ENCODE measurements at regions not wholly inside any gene's neighbourhood (a gene's known extent, or its start where the extent isn't known, plus 50 kb on each side); places are given as distances from the start of the nearest gene placed in this dataset.

- ChIA-PET CTCF (no interaction called here), POLR2A (no interaction called here)
- Histone ChIP-seq H3K4me3 (ENCODE audit: low read depth, low read length) (no peak overlapping the region), H3K4me1 (ENCODE audit: control insufficient read depth, insufficient read depth, low read length) (no peaks in the 10 kb centered on the region), H3K9me3 (ENCODE audit: control insufficient read depth, insufficient read depth, low read depth, low read length) (no peaks in the 10 kb centered on the region), H3K27ac (ENCODE audit: extremely low read depth, low read depth, low read length) (no peak overlapping the region), H3K36me3 (ENCODE audit: control insufficient read depth in 2 of 2, insufficient read depth in 1 of 2, low read length in 2 of 2) (no peaks in the 10 kb centered on the region)
- TF ChIP-seq ZNF639 (tag by site-specific recombination; IDR thresholded peaks at IDR 0.05) = no peak
- TF ChIP-seq ZBTB1 (tag by site-specific recombination; IDR thresholded peaks at IDR 0.05) = no peak
- no peak for TF ChIP-seq ZNF76 (tag by site-specific recombination; IDR thresholded peaks at IDR 0.05; ENCODE audit: borderline replicate concordance, low read depth)
- TF ChIP-seq ZNF48 (tag by site-specific recombination; IDR thresholded peaks at IDR 0.05) = no peak
- no peak for TF ChIP-seq ZNF596 (tag by site-specific recombination; IDR thresholded peaks at IDR 0.05)
- no peak for TF ChIP-seq PRDM6 (tag by site-specific recombination; IDR thresholded peaks at IDR 0.05)
- no peak for TF ChIP-seq GLIS1 (tag by site-specific recombination; IDR thresholded peaks at IDR 0.05)
- TF ChIP-seq ZNF37A (tag by site-specific recombination; IDR thresholded peaks at IDR 0.05) = no peak
- no peak for TF ChIP-seq RBAK (tag by site-specific recombination; IDR thresholded peaks at IDR 0.05)
- TF ChIP-seq ZNF350 (tag by site-specific recombination; IDR thresholded peaks at IDR 0.05) = no peak
Measured at GRCh38 chr4:137209240-137209639, 323.1 kb downstream of the PCDH18 start.

GRCh38 chr4:137206781-137207180 is 325.5 kb downstream of the PCDH18 start:
- Histone ChIP-seq H3K27ac (ENCODE audit: extremely low read depth, low read depth, low read length) (no peak overlapping the region), H3K4me1 (ENCODE audit: control insufficient read depth, insufficient read depth, low read length) (no peaks in the 10 kb centered on the region), H3K36me3 (ENCODE audit: control insufficient read depth in 2 of 2, insufficient read depth in 1 of 2, low read length in 2 of 2) (no peaks in the 10 kb centered on the region), H3K4me3 (ENCODE audit: low read depth, low read length) (no peak overlapping the region), H3K9me3 (ENCODE audit: control insufficient read depth, insufficient read depth, low read depth, low read length) (no peaks in the 10 kb centered on the region)
- ChIA-PET POLR2A (no interaction called here), CTCF (no interaction called here)
- TF ChIP-seq ZNF366 (tag by site-specific recombination; conservative IDR thresholded peaks at IDR 0.05) (no peak), ZNF202 (tag by site-specific recombination; IDR thresholded peaks at IDR 0.05; ENCODE audit: borderline replicate concordance) (no peak), RBAK (tag by site-specific recombination; IDR thresholded peaks at IDR 0.05) (no peak), ZBTB49 (tag by site-specific recombination; IDR thresholded peaks at IDR 0.05; ENCODE audit: low read depth) (no peak), ZNF140 (tag by site-specific recombination; IDR thresholded peaks at IDR 0.05) (no peak), ATF2 (tag by site-specific recombination; IDR thresholded peaks at IDR 0.05; ENCODE audit: low read depth) (no peak), ZNF175 (tag by site-specific recombination; IDR thresholded peaks at IDR 0.05) (no peak), ZNF16 (tag by site-specific recombination; IDR thresholded peaks at IDR 0.05; ENCODE audit: low read depth) (no peak), GFI1B (tag by site-specific recombination; IDR thresholded peaks at IDR 0.05) (no peak), ZBTB17 (tag by site-specific recombination; IDR thresholded peaks at IDR 0.05) (no peak), ZNF501 (tag by site-specific recombination; IDR thresholded peaks at IDR 0.05) (no peak), ZNF692 (tag by site-specific recombination; IDR thresholded peaks at IDR 0.05) (no peak), ZNF747 (tag by site-specific recombination; IDR thresholded peaks at IDR 0.05) (no peak), PRDM4 (tag by site-specific recombination; IDR thresholded peaks at IDR 0.05) (no peak), ZFP69B (tag by site-specific recombination; IDR thresholded peaks at IDR 0.05) (no peak), ZNF529 (tag by site-specific recombination; IDR thresholded peaks at IDR 0.05; ENCODE audit: insufficient replicate concordance) (no peak), ZNF155 (tag by site-specific recombination; IDR thresholded peaks at IDR 0.05) (no peak)
